GM12878 (cell line): ENCODE measurements at regions not wholly inside any gene's neighbourhood (a gene's known extent, or its start where the extent isn't known, plus 50 kb on each side); places are given as distances from the start of the nearest gene placed in this dataset.

Source experiments
- ATAC-seq: fragments of 200-7000 bp; cut with Tn5 transposase; 3 replicates; pipeline ENCODE4 v1.9.1; 2020; ENCODE audit warnings: mild to moderate bottlenecking, moderate library complexity
- BruUV-seq: library from RNA; stranded (reverse); fragments of 400-500 nt; replicated peaks from 2 replicates; lab custom pipeline; 2021; lab: Mats Ljungman, UMichigan
- CTCF ChIA-PET: fragments of 300-600 bp; sonication (Branson Sonifier 250); formaldehyde crosslinking; extraction: SDS; loops from one replicate; lab custom pipeline; 2021; ENCODE audit warnings: inconsistent platforms; lab: Yijun Ruan, JAX
- POLR2A ChIA-PET: fragments of 350-600 bp; formaldehyde crosslinking; extraction: SDS; loops from one replicate; lab custom pipeline; 2021; ENCODE audit warnings: inconsistent platforms; lab: Charles Lee
- RAD21 ChIA-PET: fragments of 300-600 bp; sonication (Branson Sonifier 250); formaldehyde crosslinking; loops from one replicate; lab custom pipeline; 2023; ENCODE audit warnings: antibody characterized with exemption; ENCODE audit not compliant: unreplicated experiment; lab: Charles Lee
- SMC1A ChIA-PET: fragments of 300-600 bp; sonication (Branson Sonifier 250); formaldehyde crosslinking; loops from one replicate; lab custom pipeline; 2023; ENCODE audit not compliant: unreplicated experiment, uncharacterized antibody; lab: Charles Lee
- DNase-seq: peaks from one replicate; pipeline ENCODE4 v3.0.0-alpha.2; 2011; ENCODE audit warnings: low read depth, low spot score
- FAIRE-seq: peaks from 3 replicates; lab custom pipeline; 2011; peaks lifted over from hg19 to GRCh38; lab: Jason Lieb, UNC
- H2AFZ ChIP-seq: 2 replicates; pipeline ENCODE4 v1.6.0; 2011; ENCODE audit warnings: low read depth, low read length, control low read depth; ENCODE audit not compliant: control insufficient read depth
- H3K27ac ChIP-seq: 2 replicates; pipeline ENCODE4 v1.5.1; 2011; ENCODE audit warnings: control low read depth; ENCODE audit not compliant: control insufficient read depth, insufficient read depth
- H3K27me3 ChIP-seq, 2 experiments: replicated peaks in 1 of 2; 2 replicates each; pipeline versions ENCODE4 v1.6.0 to v1.6.1; 2011; ENCODE audit warnings: low read length in 1 of 2; ENCODE audit not compliant: control insufficient read depth in 2 of 2, insufficient read depth in 2 of 2
- H3K36me3 ChIP-seq, 2 experiments: 2 replicates each; pipeline ENCODE4 v1.5.1; 2011; ENCODE audit warnings: low read length in 1 of 2; ENCODE audit not compliant: control insufficient read depth in 2 of 2, insufficient read depth in 2 of 2
- H3K4me1 ChIP-seq: 2 replicates; pipeline ENCODE4 v1.6.1; 2011; ENCODE audit warnings: mild to moderate bottlenecking, low read length, moderate library complexity, mixed read lengths; ENCODE audit not compliant: control insufficient read depth, insufficient read depth
- H3K4me2 ChIP-seq: 2 replicates; pipeline ENCODE4 v1.6.0; 2011; ENCODE audit warnings: control low read depth; ENCODE audit not compliant: control insufficient read depth, insufficient read depth
- H3K4me3 ChIP-seq: fragments of 200-600 bp; sonication (generic); 2 replicates; pipeline ENCODE4 v1.5.1; 2016
- H3K79me2 ChIP-seq: 2 replicates; pipeline ENCODE4 v1.6.0; 2011; ENCODE audit warnings: low read length; ENCODE audit not compliant: control insufficient read depth, insufficient read depth
- H3K9ac ChIP-seq: 2 replicates; pipeline ENCODE4 v1.8.0; 2011; ENCODE audit warnings: low read length, control low read depth, mixed read lengths; ENCODE audit not compliant: control insufficient read depth, insufficient read depth
- H3K9me3 ChIP-seq: replicated peaks from 3 replicates; pipeline ENCODE4 v1.5.1; 2011; ENCODE audit warnings: mild to moderate bottlenecking, low read length; ENCODE audit not compliant: control insufficient read depth, insufficient read depth
- H4K20me1 ChIP-seq: 2 replicates; pipeline ENCODE4 v1.6.0; 2011; ENCODE audit not compliant: control insufficient read depth, insufficient read depth
- CEBPB ChIP-seq, 2 experiments: fragments of 150-350 bp in 1 of 2; IDR thresholded peaks; 2 replicates each; pipeline ENCODE4 v1.6.1; 2012 to 2014; ENCODE audit warnings: low read depth in 2 of 2, low read length in 2 of 2, borderline replicate concordance in 1 of 2, inconsistent platforms in 1 of 2
- JUND ChIP-seq: IDR thresholded peaks from 2 replicates; pipeline ENCODE4 v1.6.1; 2012; ENCODE audit warnings: low read depth, mild to moderate bottlenecking, low read length, improper control_type of control experiment, moderate library complexity
- KDM1A ChIP-seq: fragments of 200-600 bp; sonication (generic); IDR thresholded peaks from 2 replicates; pipeline ENCODE4 v1.6.1; 2016; ENCODE audit warnings: borderline replicate concordance
- POLR2A ChIP-seq: IDR thresholded peaks from 2 replicates; pipeline ENCODE4 v1.6.1; 2011; ENCODE audit warnings: low read depth, mild to moderate bottlenecking, low read length
- RELA ChIP-seq: fragments of 450-650 bp; IDR thresholded peaks from 2 replicates; pipeline ENCODE4 v1.8.0; 2014; ENCODE audit warnings: borderline replicate concordance; ENCODE audit not compliant: partially characterized antibody
- RUNX3 ChIP-seq: IDR thresholded peaks from 2 replicates; pipeline ENCODE4 v1.6.1; 2012; ENCODE audit warnings: low read length, inconsistent platforms
- SMC3 ChIP-seq: IDR thresholded peaks from 2 replicates; pipeline ENCODE4 v1.6.1; 2011; ENCODE audit warnings: low read length, improper control_type of control experiment, borderline replicate concordance
- ZBTB40 ChIP-seq: fragments of 450-650 bp; IDR thresholded peaks from 2 replicates; pipeline ENCODE4 v1.6.1; 2016; ENCODE audit warnings: mild to moderate bottlenecking, moderate library complexity, borderline replicate concordance
- ZNF622 ChIP-seq: fragments of 450-650 bp; IDR thresholded peaks from 2 replicates; pipeline ENCODE4 v1.6.1; 2017; ENCODE audit warnings: mild to moderate bottlenecking, inconsistent platforms
- WGBS: methylation state at CpG from one replicate; pipeline ENCODE4 v1.1.6; 2016; ENCODE audit warnings: low lambda C conversion rate; ENCODE audit not compliant: insufficient replicate concordance, insufficient coverage; ENCODE audit errors: missing lambda C conversion rate; 5-methylcytosine and 5-hydroxymethylcytosine counted together
- in situ Hi-C: fragments of 300-500 bp; cut with MboI; formaldehyde crosslinking; loops from 9 replicates; pipeline ENCODE4 v1.14.3; 2018; ENCODE audit warnings: mixed read lengths
- intact Hi-C: fragments of 100-400 bp; cut with micrococcal nuclease; formaldehyde crosslinking; loops from one replicate; pipeline ENCODE4 v1.14.2; 2022; ENCODE audit not compliant: unreplicated experiment
- TF ChIP-seq, protein P1 (sequence below): IDR thresholded peaks from 2 replicates; pipeline ENCODE4 v1.6.1; 2012; ENCODE audit warnings: low read depth, low read length, improper control_type of control experiment
- TF ChIP-seq, protein P2 (sequence below): fragments of 450-650 bp; IDR thresholded peaks from 2 replicates; pipeline ENCODE4 v1.6.1; 2017; ENCODE audit warnings: antibody characterized with exemption, mild to moderate bottlenecking, moderate library complexity
- TF ChIP-seq, protein P3 (sequence below): IDR thresholded peaks from 2 replicates; pipeline ENCODE4 v1.6.1; 2011; ENCODE audit warnings: borderline replicate concordance, low read depth, mild to moderate bottlenecking, moderate library complexity, low read length; ENCODE audit not compliant: insufficient read depth, poor library complexity, severe bottlenecking

- Histone ChIP-seq H3K27ac (no peak overlapping the region), H3K9ac (no peak overlapping the region), H3K4me3 (no peak overlapping the region), H3K79me2 (no peaks in the 10 kb centered on the region), H3K9me3 (no peaks in the 10 kb centered on the region), H3K4me1 (no peaks in the 10 kb centered on the region), H4K20me1 (no peaks in the 10 kb centered on the region), H3K27me3 (peaks cover 0 to 4% of the 10 kb centered on the region in 2 experiments; a peak in 2 of 4 replicates), H3K36me3 (no peaks in the 10 kb centered on the region), H3K4me2 (no peak overlapping the region), H2AFZ (no peak overlapping the region)
- intact Hi-C loops (no loop called here), in situ Hi-C loops (no loop called here)
- no TSS peak for BruUV-seq
- ChIA-PET SMC1A (no interaction called here), RAD21 (no interaction called here), POLR2A (no interaction called here), CTCF (interaction anchor here (0.6 to 1.4 kb wide), 2 partner anchors 44 to 53 kb away, joined by 3 to 4 read pairs; no protein-coding TSS in a partner anchor)
- FAIRE-seq: no peak
- DNase-seq: no peak
- ATAC-seq: no peak
- WGBS: 33% methylated on average over 7 of the region's 7 CpGs
- no peak for TF ChIP-seq POLR2A
- TF ChIP-seq CEBPB (IDR thresholded peaks at IDR 0.05; ENCODE audit: borderline replicate concordance in 1 of 2, low read depth in 2 of 2, low read length in 2 of 2): no peak
- TF ChIP-seq, protein P1, sequence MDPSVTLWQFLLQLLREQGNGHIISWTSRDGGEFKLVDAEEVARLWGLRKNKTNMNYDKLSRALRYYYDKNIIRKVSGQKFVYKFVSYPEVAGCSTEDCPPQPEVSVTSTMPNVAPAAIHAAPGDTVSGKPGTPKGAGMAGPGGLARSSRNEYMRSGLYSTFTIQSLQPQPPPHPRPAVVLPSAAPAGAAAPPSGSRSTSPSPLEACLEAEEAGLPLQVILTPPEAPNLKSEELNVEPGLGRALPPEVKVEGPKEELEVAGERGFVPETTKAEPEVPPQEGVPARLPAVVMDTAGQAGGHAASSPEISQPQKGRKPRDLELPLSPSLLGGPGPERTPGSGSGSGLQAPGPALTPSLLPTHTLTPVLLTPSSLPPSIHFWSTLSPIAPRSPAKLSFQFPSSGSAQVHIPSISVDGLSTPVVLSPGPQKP: no peak
- TF ChIP-seq, protein P2, sequence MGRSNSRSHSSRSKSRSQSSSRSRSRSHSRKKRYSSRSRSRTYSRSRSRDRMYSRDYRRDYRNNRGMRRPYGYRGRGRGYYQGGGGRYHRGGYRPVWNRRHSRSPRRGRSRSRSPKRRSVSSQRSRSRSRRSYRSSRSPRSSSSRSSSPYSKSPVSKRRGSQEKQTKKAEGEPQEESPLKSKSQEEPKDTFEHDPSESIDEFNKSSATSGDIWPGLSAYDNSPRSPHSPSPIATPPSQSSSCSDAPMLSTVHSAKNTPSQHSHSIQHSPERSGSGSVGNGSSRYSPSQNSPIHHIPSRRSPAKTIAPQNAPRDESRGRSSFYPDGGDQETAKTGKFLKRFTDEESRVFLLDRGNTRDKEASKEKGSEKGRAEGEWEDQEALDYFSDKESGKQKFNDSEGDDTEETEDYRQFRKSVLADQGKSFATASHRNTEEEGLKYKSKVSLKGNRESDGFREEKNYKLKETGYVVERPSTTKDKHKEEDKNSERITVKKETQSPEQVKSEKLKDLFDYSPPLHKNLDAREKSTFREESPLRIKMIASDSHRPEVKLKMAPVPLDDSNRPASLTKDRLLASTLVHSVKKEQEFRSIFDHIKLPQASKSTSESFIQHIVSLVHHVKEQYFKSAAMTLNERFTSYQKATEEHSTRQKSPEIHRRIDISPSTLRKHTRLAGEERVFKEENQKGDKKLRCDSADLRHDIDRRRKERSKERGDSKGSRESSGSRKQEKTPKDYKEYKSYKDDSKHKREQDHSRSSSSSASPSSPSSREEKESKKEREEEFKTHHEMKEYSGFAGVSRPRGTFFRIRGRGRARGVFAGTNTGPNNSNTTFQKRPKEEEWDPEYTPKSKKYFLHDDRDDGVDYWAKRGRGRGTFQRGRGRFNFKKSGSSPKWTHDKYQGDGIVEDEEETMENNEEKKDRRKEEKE: no peak
- TF ChIP-seq KDM1A: no peak
- TF ChIP-seq ZBTB40: no peak
- no peak for TF ChIP-seq RUNX3
- no peak for TF ChIP-seq ZNF622
- no peak for TF ChIP-seq RELA
- no peak for TF ChIP-seq JUND
- TF ChIP-seq SMC3: no peak
- TF ChIP-seq, protein P3, sequence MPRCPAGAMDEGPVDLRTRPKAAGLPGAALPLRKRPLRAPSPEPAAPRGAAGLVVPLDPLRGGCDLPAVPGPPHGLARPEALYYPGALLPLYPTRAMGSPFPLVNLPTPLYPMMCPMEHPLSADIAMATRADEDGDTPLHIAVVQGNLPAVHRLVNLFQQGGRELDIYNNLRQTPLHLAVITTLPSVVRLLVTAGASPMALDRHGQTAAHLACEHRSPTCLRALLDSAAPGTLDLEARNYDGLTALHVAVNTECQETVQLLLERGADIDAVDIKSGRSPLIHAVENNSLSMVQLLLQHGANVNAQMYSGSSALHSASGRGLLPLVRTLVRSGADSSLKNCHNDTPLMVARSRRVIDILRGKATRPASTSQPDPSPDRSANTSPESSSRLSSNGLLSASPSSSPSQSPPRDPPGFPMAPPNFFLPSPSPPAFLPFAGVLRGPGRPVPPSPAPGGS: no peak
Observed at GRCh38 chr15:85880501-85881190, 85.9 kb upstream of the KLHL25 start.
